ENCODE measurements at regions not wholly inside any gene's neighbourhood (a gene's known extent, or its start where the extent isn't known, plus 50 kb on each side); places are given as distances from the start of the nearest gene placed in this dataset.

DNA sequence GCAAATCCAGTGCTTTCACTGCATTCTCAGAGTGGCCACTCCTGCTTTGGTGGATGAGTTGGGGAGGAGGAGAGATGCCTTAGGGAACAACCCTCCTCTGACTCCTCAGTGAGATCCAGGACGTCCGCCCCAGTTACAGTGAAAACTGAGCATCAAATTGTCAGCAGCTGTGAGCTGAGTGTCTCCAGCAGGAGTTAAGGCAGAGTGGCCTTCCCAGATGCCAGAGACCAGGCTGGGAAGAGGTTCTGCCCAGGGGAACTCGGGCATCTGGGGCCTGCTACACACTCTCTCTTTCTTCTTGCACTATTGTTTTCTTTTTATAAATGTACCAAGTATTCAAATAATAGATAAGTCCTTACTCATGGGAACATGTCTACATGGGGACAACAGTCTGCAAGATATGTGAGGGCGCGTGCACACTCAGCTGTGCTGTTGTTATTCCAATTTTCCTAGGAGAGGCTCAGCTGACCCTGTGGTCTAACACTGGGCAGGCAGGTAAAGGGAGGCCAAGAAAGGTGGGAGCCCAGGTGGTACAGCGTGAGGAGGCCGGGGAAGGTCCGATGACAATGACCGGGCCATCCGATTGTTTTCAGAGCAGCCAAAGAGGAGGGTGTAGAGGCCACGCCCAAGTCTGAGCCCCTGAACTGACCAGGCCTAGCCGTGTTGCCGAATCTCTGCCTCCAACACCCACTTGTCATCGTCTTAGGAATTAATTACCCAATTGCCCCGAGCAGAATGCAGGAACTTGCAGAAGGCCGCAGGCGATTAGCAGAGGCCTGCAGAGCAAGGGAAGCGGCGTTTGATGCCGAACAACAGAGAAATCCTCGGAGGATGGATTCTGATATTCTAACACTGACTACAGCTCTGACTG is 166.9 kb downstream of the ANAPC1 start:
- no peak for DNase-seq (ENCODE audit: extremely low read depth, low read depth)

Small RNA genes in the stretch of these regions (small RNA-seq; reads per million reads assigned to genes)
- 0 reads per million in 2 experiments for gene MIR4435-2
